Stomach (tissue), 8 donors: ENCODE measurements at regions not wholly inside any gene's neighbourhood (a gene's known extent, or its start where the extent isn't known, plus 50 kb on each side); places are given as distances from the start of the nearest gene placed in this dataset.

Experiments
- DNase-seq, 2 donors: peaks; one replicate each; pipeline versions ENCODE4 v3.0.0 to v3.0.0-alpha.2; 2013 to 2019
- H3K27ac ChIP-seq, 5 donors: fragments of 200-600 bp in 4 of 5; sonication (generic) in 4 of 5; one replicate each; pipeline ENCODE4 v1.5.1; 2013 to 2019; ENCODE audit warnings: mild to moderate bottlenecking in 1 of 5, moderate library complexity in 1 of 5
- H3K27me3 ChIP-seq, 3 donors: fragments of 200-600 bp; sonication (generic); one replicate each; pipeline ENCODE4 v1.5.1; 2017 to 2019; ENCODE audit warnings: mixed run types in 1 of 3
- H3K36me3 ChIP-seq, 4 donors: fragments of 200-600 bp; sonication (generic); 1 replicate in 3 of 4; 2 replicates in 1 of 4; pipeline ENCODE4 v1.5.1; 2016 to 2019
- H3K4me1 ChIP-seq, 4 donors: fragments of 200-600 bp; sonication (generic); one replicate each; pipeline ENCODE4 v1.5.1; 2016 to 2019
- H3K4me3 ChIP-seq, 4 donors: fragments of 200-600 bp; sonication (generic) in 3 of 4; one replicate each; pipeline ENCODE4 v1.5.1; 2016 to 2019; ENCODE audit warnings: mild to moderate bottlenecking in 1 of 4
- H3K9me3 ChIP-seq, 4 donors: fragments of 200-600 bp; sonication (generic); one replicate each; pipeline ENCODE4 v1.5.1; 2016 to 2019
- EP300 ChIP-seq: sonication (generic); formaldehyde crosslinking; IDR thresholded peaks from one replicate; pipeline ENCODE4 v1.6.1; 2017; ENCODE audit warnings: antibody characterized with exemption
- POLR2A ChIP-seq, 4 donors: fragments of 450-650 bp; IDR thresholded peaks; one replicate each; pipeline ENCODE4 v1.6.1; 2016; ENCODE audit warnings: antibody characterized with exemption in 4 of 4, control low read depth in 2 of 4, mild to moderate bottlenecking in 1 of 4, moderate library complexity in 1 of 4
- POLR2AphosphoS5 ChIP-seq, 3 donors: sonication (generic); formaldehyde crosslinking; IDR thresholded peaks; one replicate each; pipeline ENCODE4 v1.6.1; 2016; ENCODE audit warnings: antibody characterized with exemption in 3 of 3
- WGBS, 5 donors: extraction: QIAGEN DNeasy Blood & Tissue Kit in 3 of 5; methylation state at CpG; one replicate each; pipeline versions ENCODE4 v1.1.5 to v1.1.7; 2013 to 2018; 5-methylcytosine and 5-hydroxymethylcytosine counted together
- intact Hi-C: fragments of 100-400 bp; cut with DNase I; formaldehyde crosslinking; loops from one replicate; pipeline ENCODE4 v1.15.1; 2023; ENCODE audit warnings: low total_unique reads
- TF ChIP-seq, protein P1 (sequence below), 7 experiments: fragments of 450-650 bp in 4 of 7; fragments of 200-600 bp in 3 of 7; sonication (generic) in 3 of 7; IDR thresholded peaks; one replicate each; pipeline ENCODE4 v1.5.1; 2016 to 2019; ENCODE audit warnings: antibody characterized with exemption in 7 of 7, control low read depth in 2 of 7, mild to moderate bottlenecking in 1 of 7
- donor health status: healthy with polysubstance abuse.
- donor health status: Bipolar disorder and iron deficiency.
- donor health status: healthy.

DNA sequence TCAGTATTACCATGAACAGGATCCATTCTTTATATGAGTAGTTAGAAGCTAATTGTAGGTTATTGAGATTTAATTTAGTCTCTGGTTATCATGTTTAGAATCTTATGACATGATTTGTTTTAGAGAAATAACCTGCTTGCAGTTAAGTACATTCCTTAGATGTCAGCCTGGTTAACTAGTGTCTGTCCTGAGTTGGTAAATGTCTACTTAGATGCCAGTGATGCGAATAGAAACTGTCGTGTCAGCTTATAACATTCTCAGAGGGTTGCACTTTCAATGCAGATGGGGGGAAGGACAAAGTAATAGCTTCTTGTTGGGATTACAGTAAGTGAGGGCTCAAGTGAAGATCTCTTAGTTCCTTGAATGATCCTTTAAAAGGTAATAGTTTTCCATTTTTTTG, 227.8 kb upstream of the SPRY1 start:
- Histone ChIP-seq H3K27ac (no peak overlapping the region), H3K4me1 (peaks cover 0 to 11% (median 0%) of the 10 kb centered on the region in 4 donors), H3K36me3 (no peaks in the 10 kb centered on the region), H3K4me3 (no peak overlapping the region), H3K27me3 (no peaks in the 10 kb centered on the region), H3K9me3 (no peaks in the 10 kb centered on the region)
- no peak for DNase-seq
- intact Hi-C loops, result no loop called here
- WGBS, 5 donors, result 93 to 97% (median 96%) methylated on average over 2 of the region's 2 CpGs
- TF ChIP-seq EP300 (no peak), POLR2AphosphoS5 (IDR thresholded peaks at IDR 0.05) (no peak), POLR2A (IDR thresholded peaks at IDR 0.05) (no peak)
- TF ChIP-seq, protein P1, sequence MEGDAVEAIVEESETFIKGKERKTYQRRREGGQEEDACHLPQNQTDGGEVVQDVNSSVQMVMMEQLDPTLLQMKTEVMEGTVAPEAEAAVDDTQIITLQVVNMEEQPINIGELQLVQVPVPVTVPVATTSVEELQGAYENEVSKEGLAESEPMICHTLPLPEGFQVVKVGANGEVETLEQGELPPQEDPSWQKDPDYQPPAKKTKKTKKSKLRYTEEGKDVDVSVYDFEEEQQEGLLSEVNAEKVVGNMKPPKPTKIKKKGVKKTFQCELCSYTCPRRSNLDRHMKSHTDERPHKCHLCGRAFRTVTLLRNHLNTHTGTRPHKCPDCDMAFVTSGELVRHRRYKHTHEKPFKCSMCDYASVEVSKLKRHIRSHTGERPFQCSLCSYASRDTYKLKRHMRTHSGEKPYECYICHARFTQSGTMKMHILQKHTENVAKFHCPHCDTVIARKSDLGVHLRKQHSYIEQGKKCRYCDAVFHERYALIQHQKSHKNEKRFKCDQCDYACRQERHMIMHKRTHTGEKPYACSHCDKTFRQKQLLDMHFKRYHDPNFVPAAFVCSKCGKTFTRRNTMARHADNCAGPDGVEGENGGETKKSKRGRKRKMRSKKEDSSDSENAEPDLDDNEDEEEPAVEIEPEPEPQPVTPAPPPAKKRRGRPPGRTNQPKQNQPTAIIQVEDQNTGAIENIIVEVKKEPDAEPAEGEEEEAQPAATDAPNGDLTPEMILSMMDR (IDR thresholded peaks at IDR 0.05), result no peak

GRCh38 chr4:123170843-123171242, 225.8 kb upstream of the SPRY1 start:
- DNase-seq, result no peak
- Histone ChIP-seq H3K4me3 (no peak overlapping the region), H3K36me3 (no peaks in the 10 kb centered on the region), H3K27ac (no peak overlapping the region), H3K9me3 (no peaks in the 10 kb centered on the region), H3K4me1 (peaks cover 0 to 11% (median 0%) of the 10 kb centered on the region in 4 donors), H3K27me3 (no peaks in the 10 kb centered on the region)
- intact Hi-C loops, result no loop called here
- TF ChIP-seq POLR2A (IDR thresholded peaks at IDR 0.05) (no peak), POLR2AphosphoS5 (IDR thresholded peaks at IDR 0.05) (no peak), EP300 (no peak)
- TF ChIP-seq, protein P1 (IDR thresholded peaks at IDR 0.05), result no peak
- WGBS, 5 donors, result 71 to 87% (median 76%) methylated on average over 4 of the region's 4 CpGs

DNA sequence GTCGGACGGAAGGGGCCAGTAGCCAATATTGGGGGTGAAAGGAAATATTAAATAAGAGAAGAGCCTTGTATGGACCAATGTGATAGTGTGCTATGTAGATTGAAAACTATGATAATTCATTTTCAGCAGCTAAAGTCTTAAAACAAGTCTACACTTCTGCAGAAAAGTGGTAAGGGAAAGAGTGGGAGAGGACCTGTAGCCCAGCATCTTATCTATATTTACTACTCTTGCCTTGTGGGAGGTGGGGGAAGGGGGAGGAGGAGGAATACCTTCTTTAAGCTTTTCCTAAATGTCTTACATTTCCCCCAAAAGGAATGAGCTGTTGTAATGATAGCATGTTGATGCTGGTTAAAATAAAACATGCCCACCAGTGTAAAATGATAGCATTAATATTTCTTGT, 220.0 kb upstream of the SPRY1 start:
- H3K27me3 ChIP-seq, result no peaks in the 10 kb centered on the region
- no peak overlapping the region for H3K27ac ChIP-seq
- no peak overlapping the region for H3K4me3 ChIP-seq
- 48 to 98% (median 81%) methylated on average over 1 to 2 of the region's 2 CpGs for WGBS, 5 donors
- TF ChIP-seq POLR2AphosphoS5 (IDR thresholded peaks at IDR 0.05) (no peak), EP300 (no peak), POLR2A (IDR thresholded peaks at IDR 0.05) (no peak)
- TF ChIP-seq, protein P1 (IDR thresholded peaks at IDR 0.05), result no peak
- intact Hi-C loops, result no loop called here
- H3K36me3 ChIP-seq, result no peaks in the 10 kb centered on the region
- H3K9me3 ChIP-seq, result no peaks in the 10 kb centered on the region
- H3K4me1 ChIP-seq, result no peaks in the 10 kb centered on the region
- no peak for DNase-seq

- no peak overlapping the region for H3K27ac ChIP-seq
- DNase-seq, result no peak
- intact Hi-C loops, result no loop called here
- H3K4me3 ChIP-seq, result no peak overlapping the region
- TF ChIP-seq POLR2AphosphoS5 (IDR thresholded peaks at IDR 0.05) (no peak), EP300 (no peak), POLR2A (IDR thresholded peaks at IDR 0.05) (no peak)
- TF ChIP-seq, protein P1 (IDR thresholded peaks at IDR 0.05), result no peak
- H3K9me3 ChIP-seq, result no peaks in the 10 kb centered on the region
- no peaks in the 10 kb centered on the region for H3K27me3 ChIP-seq
- H3K36me3 ChIP-seq, result no peaks in the 10 kb centered on the region
- no peaks in the 10 kb centered on the region for H3K4me1 ChIP-seq
These were observed 214.3 kb upstream of the SPRY1 start for GRCh38 chr4:123182289-123182688.
